ENCODE measurements at regions not wholly inside any gene's neighbourhood (a gene's known extent, or its start where the extent isn't known, plus 50 kb on each side); places are given as distances from the start of the nearest gene placed in this dataset.

DNA sequence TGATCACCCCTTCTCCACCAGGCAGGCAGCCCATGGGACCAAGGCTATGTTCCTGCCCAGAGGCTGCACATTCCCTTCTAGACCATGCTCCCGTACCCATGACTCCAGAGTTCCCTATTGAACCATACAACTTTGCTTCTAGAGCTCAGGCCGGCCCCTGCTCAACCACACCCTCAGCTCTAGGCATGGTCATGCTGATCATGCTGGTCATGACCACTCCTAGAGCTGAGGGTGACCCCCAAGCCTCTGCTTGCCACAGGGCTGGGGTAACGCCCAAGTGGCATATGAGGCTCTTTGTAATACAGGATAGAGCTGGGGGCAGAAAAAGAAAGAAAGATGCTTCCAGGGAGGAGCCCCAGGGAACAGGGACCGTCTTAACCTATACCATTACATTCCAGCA, 301.8 kb downstream of the SP3 start:
- Mint-ChIP-seq H3K27me3 (ENCODE audit: insufficient read depth) (no peaks in the 10 kb centered on the region), H3K27ac (no peak overlapping the region), H3K4me3 (no peak overlapping the region), H3K9me3 (no peaks in the 10 kb centered on the region), H3K36me3 (ENCODE audit: low read depth) (no peaks in the 10 kb centered on the region), H3K4me1 (peaks cover 12% of the 10 kb centered on the region)
- H3K4me1 ChIP-seq (ENCODE audit: control insufficient read depth, insufficient read depth, low read length): peaks cover 2% of the 10 kb centered on the region
- no peak overlapping the region for H3K4me3 ChIP-seq (ENCODE audit: low read length)
- no peaks in the 10 kb centered on the region for H3K9me3 ChIP-seq (ENCODE audit: control insufficient read depth, low read length)
- WGBS, 2 experiments (ENCODE audit: insufficient coverage in 1 of 2, insufficient read length in 1 of 2): 95% methylated on average over 4 of the region's 4 CpGs; no CpG with 5 or more reads in 1 of the 2 experiments
- H3K36me3 ChIP-seq (ENCODE audit: control insufficient read depth, insufficient read depth, low read length): no peaks in the 10 kb centered on the region
- no peak for DNase-seq
- no peak overlapping the region for H3K27ac ChIP-seq (ENCODE audit: low read depth, low read length)
- TF ChIP-seq, protein P1, sequence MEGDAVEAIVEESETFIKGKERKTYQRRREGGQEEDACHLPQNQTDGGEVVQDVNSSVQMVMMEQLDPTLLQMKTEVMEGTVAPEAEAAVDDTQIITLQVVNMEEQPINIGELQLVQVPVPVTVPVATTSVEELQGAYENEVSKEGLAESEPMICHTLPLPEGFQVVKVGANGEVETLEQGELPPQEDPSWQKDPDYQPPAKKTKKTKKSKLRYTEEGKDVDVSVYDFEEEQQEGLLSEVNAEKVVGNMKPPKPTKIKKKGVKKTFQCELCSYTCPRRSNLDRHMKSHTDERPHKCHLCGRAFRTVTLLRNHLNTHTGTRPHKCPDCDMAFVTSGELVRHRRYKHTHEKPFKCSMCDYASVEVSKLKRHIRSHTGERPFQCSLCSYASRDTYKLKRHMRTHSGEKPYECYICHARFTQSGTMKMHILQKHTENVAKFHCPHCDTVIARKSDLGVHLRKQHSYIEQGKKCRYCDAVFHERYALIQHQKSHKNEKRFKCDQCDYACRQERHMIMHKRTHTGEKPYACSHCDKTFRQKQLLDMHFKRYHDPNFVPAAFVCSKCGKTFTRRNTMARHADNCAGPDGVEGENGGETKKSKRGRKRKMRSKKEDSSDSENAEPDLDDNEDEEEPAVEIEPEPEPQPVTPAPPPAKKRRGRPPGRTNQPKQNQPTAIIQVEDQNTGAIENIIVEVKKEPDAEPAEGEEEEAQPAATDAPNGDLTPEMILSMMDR (conservative IDR thresholded peaks at IDR 0.05): no peak
- no peaks in the 10 kb centered on the region for H3K27me3 ChIP-seq (ENCODE audit: control insufficient read depth, insufficient read depth, low read length, poor library complexity, severe bottlenecking)
- no peak overlapping the region for H3K9ac ChIP-seq (ENCODE audit: extremely low read depth, low read length, poor library complexity, severe bottlenecking)

DNA sequence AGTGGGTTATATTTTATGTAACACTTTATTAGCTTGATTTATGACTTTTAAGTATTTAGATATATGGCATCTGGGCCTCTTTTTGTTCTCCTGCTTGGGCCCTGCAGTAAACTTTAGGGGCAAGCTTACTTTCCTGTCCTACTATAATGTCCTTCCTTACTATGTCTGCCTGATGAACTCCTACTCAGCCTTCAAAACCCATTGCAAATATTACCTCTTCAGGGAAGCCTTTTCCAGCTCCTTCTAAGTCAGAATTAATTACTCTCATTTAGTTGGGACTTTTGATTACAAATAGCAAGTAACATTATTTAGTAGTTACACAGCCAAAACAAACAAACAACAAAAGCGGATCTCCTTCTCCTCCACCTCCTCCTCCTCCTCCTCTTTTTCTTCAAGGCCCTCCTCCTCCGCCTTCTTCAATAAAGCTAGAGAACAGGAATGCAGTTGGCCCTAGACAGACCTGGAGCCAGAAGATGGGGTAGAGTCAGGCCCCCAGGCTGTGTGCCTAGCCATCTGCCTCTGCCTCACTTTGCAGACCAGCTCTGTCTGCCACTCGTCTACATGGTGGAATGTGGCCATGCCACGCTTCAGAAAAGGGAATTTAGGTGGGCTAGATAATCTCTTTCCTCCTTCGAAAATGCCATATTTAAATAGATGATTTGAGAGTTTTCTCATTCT, 301.2 kb downstream of the SP3 start:
- H3K4me1 Mint-ChIP-seq: peaks cover 12% of the 10 kb centered on the region
- 92 to 100% methylated on average over 2 to 5 of the region's 5 CpGs for WGBS, 2 experiments (ENCODE audit: insufficient coverage in 1 of 2, insufficient read length in 1 of 2)
- Histone ChIP-seq H3K27ac (ENCODE audit: low read depth, low read length) (no peak overlapping the region), H3K9ac (ENCODE audit: extremely low read depth, low read length, poor library complexity, severe bottlenecking) (no peak overlapping the region), H3K4me1 (ENCODE audit: control insufficient read depth, insufficient read depth, low read length) (peaks cover 2% of the 10 kb centered on the region), H3K4me3 (ENCODE audit: low read length) (no peak overlapping the region), H3K9me3 (ENCODE audit: control insufficient read depth, low read length) (no peaks in the 10 kb centered on the region), H3K27me3 (ENCODE audit: control insufficient read depth, insufficient read depth, low read length, poor library complexity, severe bottlenecking) (no peaks in the 10 kb centered on the region), H3K36me3 (ENCODE audit: control insufficient read depth, insufficient read depth, low read length) (no peaks in the 10 kb centered on the region)
- H3K9me3 Mint-ChIP-seq: no peaks in the 10 kb centered on the region
- no peaks in the 10 kb centered on the region for H3K36me3 Mint-ChIP-seq (ENCODE audit: low read depth)
- no peaks in the 10 kb centered on the region for H3K27me3 Mint-ChIP-seq (ENCODE audit: insufficient read depth)
- H3K4me3 Mint-ChIP-seq: no peak overlapping the region
- no peak for DNase-seq
- no peak overlapping the region for H3K27ac Mint-ChIP-seq
- TF ChIP-seq, protein P1 (conservative IDR thresholded peaks at IDR 0.05): no peak

DNA sequence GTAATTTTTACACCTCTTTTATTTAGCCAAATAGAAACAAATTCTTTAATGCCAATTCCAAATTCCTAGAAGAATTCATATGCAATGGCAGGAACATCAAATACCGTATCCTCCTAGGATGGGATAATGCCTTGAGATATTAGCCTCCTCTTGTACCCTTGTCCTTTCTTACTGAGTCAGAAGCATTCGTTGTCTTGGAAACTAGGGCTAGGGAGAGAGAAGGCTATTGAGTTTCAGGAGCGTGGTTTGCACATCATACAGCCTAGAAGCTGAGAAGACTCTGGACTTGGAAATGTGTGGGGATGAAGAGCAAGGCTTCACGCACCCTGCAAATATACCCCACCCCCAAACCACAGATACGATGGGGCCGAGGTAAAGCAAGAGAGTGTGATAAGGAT, 300.7 kb downstream of the SP3 start:
- Mint-ChIP-seq H3K4me3 (no peak overlapping the region), H3K9me3 (no peaks in the 10 kb centered on the region), H3K36me3 (ENCODE audit: low read depth) (no peaks in the 10 kb centered on the region), H3K27ac (no peak overlapping the region), H3K27me3 (ENCODE audit: insufficient read depth) (no peaks in the 10 kb centered on the region), H3K4me1 (peaks cover 12% of the 10 kb centered on the region)
- no peak overlapping the region for H3K27ac ChIP-seq (ENCODE audit: low read depth, low read length)
- 94 to 100% methylated on average over 1 to 5 of the region's 6 CpGs for WGBS, 2 experiments (ENCODE audit: insufficient coverage in 1 of 2, insufficient read length in 1 of 2)
- H3K27me3 ChIP-seq (ENCODE audit: control insufficient read depth, insufficient read depth, low read length, poor library complexity, severe bottlenecking): no peaks in the 10 kb centered on the region
- H3K4me3 ChIP-seq (ENCODE audit: low read length): no peak overlapping the region
- H3K9me3 ChIP-seq (ENCODE audit: control insufficient read depth, low read length): no peaks in the 10 kb centered on the region
- peaks cover 2% of the 10 kb centered on the region for H3K4me1 ChIP-seq (ENCODE audit: control insufficient read depth, insufficient read depth, low read length)
- H3K36me3 ChIP-seq (ENCODE audit: control insufficient read depth, insufficient read depth, low read length): no peaks in the 10 kb centered on the region
- TF ChIP-seq, protein P1 (conservative IDR thresholded peaks at IDR 0.05): no peak
- no peak for DNase-seq
- no peak overlapping the region for H3K9ac ChIP-seq (ENCODE audit: extremely low read depth, low read length, poor library complexity, severe bottlenecking)
